GM06990 (cell line): ENCODE measurements at regions not wholly inside any gene's neighbourhood (a gene's known extent, or its start where the extent isn't known, plus 50 kb on each side); places are given as distances from the start of the nearest gene placed in this dataset.
A peak's percentile ranks its signal among the peaks of the same experiment; 100 is the strongest.

Experiments
- DNase-seq: peaks from one replicate; pipeline ENCODE4 v3.0.0-alpha.2; 2011; ENCODE audit not compliant: insufficient read length; ENCODE audit errors: extremely low read depth
- H3K27me3 ChIP-seq: replicated peaks from 2 replicates; pipeline ENCODE4 v1.6.0; 2011; ENCODE audit warnings: low read length; ENCODE audit not compliant: control insufficient read depth, insufficient read depth
- H3K36me3 ChIP-seq: 2 replicates; pipeline ENCODE4 v1.5.1; 2011; ENCODE audit warnings: low read length; ENCODE audit not compliant: control insufficient read depth, insufficient read depth
- H3K4me3 ChIP-seq: replicated peaks from 2 replicates; pipeline ENCODE4 v1.5.1; 2011; ENCODE audit warnings: low read depth, mild to moderate bottlenecking, control low read depth, low read length
- CTCF ChIP-seq: IDR thresholded peaks from 2 replicates; pipeline ENCODE4 v1.5.1; 2011; ENCODE audit warnings: low read length, control low read depth, mild to moderate bottlenecking, inconsistent platforms; ENCODE audit not compliant: insufficient read depth, poor library complexity, severe bottlenecking

GRCh38 chr4:111849746-111850284, 295.4 kb upstream of the FAM241A start:
- Histone ChIP-seq H3K27me3 (no peaks in the 10 kb centered on the region; the same call in 1 of the 2 replicates), H3K4me3 (no peak overlapping the region), H3K36me3 (no peaks in the 10 kb centered on the region)
- TF ChIP-seq CTCF: no peak
- no peak for DNase-seq

GRCh38 chr4:111854494-111855087, 290.7 kb upstream of the FAM241A start:
- no peak for DNase-seq
- Histone ChIP-seq H3K27me3 (no peaks in the 10 kb centered on the region; the same call in 1 of the 2 replicates), H3K4me3 (no peak overlapping the region), H3K36me3 (no peaks in the 10 kb centered on the region)
- TF ChIP-seq CTCF: peak; percentile 54

GRCh38 chr4:111855308-111855707, 289.9 kb upstream of the FAM241A start:
- H3K36me3 ChIP-seq: no peaks in the 10 kb centered on the region
- no peak for DNase-seq
- no peak overlapping the region for H3K4me3 ChIP-seq
- no peaks in the 10 kb centered on the region; the same call in 1 of the 2 replicates for H3K27me3 ChIP-seq
- TF ChIP-seq CTCF: no peak

GRCh38 chr4:111864066-111864465, 281.2 kb upstream of the FAM241A start:
- TF ChIP-seq CTCF: no peak
- Histone ChIP-seq H3K4me3 (no peak overlapping the region), H3K36me3 (no peaks in the 10 kb centered on the region), H3K27me3 (no peaks in the 10 kb centered on the region)
- DNase-seq: no peak

- Histone ChIP-seq H3K27me3 (no peaks in the 10 kb centered on the region; the same call in 1 of the 2 replicates), H3K4me3 (no peak overlapping the region), H3K36me3 (no peaks in the 10 kb centered on the region)
- DNase-seq: no peak
- no peak for TF ChIP-seq CTCF
These were observed 275.9 kb upstream of the FAM241A start for GRCh38 chr4:111869339-111869738.

- TF ChIP-seq CTCF: no peak
- no peak for DNase-seq
- Histone ChIP-seq H3K27me3 (no peaks in the 10 kb centered on the region; the same call in 1 of the 2 replicates), H3K4me3 (no peak overlapping the region), H3K36me3 (no peaks in the 10 kb centered on the region)
These were observed 273.5 kb upstream of the FAM241A start for GRCh38 chr4:111871802-111872201.
